GM12891 (cell line): ENCODE measurements at regions not wholly inside any gene's neighbourhood (a gene's known extent, or its start where the extent isn't known, plus 50 kb on each side); places are given as distances from the start of the nearest gene placed in this dataset.
A peak's percentile ranks its signal among the peaks of the same experiment; 100 is the strongest.

ENCODE experiments used
- DNase-seq: peaks from one replicate; pipeline ENCODE4 v3.0.0; 2011; ENCODE audit warnings: low spot score; ENCODE audit not compliant: insufficient read length
- FAIRE-seq: peaks from 2 replicates; lab custom pipeline; 2011; peaks lifted over from hg19 to GRCh38; lab: Jason Lieb, UNC
- PAX5 ChIP-seq: IDR thresholded peaks from 2 replicates; pipeline ENCODE4 v1.6.1; 2011; ENCODE audit warnings: low read length, moderate library complexity, mild to moderate bottlenecking; ENCODE audit not compliant: insufficient read depth, severe bottlenecking
- POLR2A ChIP-seq: IDR thresholded peaks from 2 replicates; pipeline ENCODE4 v1.6.1; 2011; ENCODE audit warnings: low read depth, low read length, control low read depth
- POLR2AphosphoS5 ChIP-seq: IDR thresholded peaks from 2 replicates; pipeline ENCODE4 v1.6.1; 2011; ENCODE audit warnings: low read depth, low read length, control low read depth
- POU2F2 ChIP-seq: IDR thresholded peaks from 2 replicates; pipeline ENCODE4 v1.6.1; 2011; ENCODE audit warnings: low read depth, mild to moderate bottlenecking, control low read depth, low read length, moderate library complexity
- SPI1 ChIP-seq: IDR thresholded peaks from 2 replicates; pipeline ENCODE4 v1.6.1; 2011; ENCODE audit warnings: low read depth, low read length, control low read depth
- TAF1 ChIP-seq: IDR thresholded peaks from 2 replicates; pipeline ENCODE4 v1.6.1; 2011; ENCODE audit warnings: low read depth, low read length, control low read depth

- no peak for TF ChIP-seq TAF1
- TF ChIP-seq PAX5, result no peak
- no peak for TF ChIP-seq POU2F2
- no peak for TF ChIP-seq POLR2AphosphoS5
- TF ChIP-seq SPI1, result no peak
- TF ChIP-seq POLR2A, result no peak
- no peak for FAIRE-seq
- no peak for DNase-seq
Measured at GRCh38 chr11:10993186-10993585, 135.3 kb upstream of the ZBED5 start.

- FAIRE-seq, result no peak
- no peak for DNase-seq
- no peak for TF ChIP-seq POU2F2
- no peak for TF ChIP-seq POLR2AphosphoS5
- no peak for TF ChIP-seq SPI1
Measured at GRCh38 chr11:10991393-10991792, 133.5 kb upstream of the ZBED5 start.

- no peak for DNase-seq
- TF ChIP-seq POU2F2 (no peak), POLR2A (no peak), SPI1 (no peak), PAX5 (no peak), TAF1 (no peak), POLR2AphosphoS5 (no peak)
- no peak for FAIRE-seq
Measured at GRCh38 chr11:10990637-10991193, 132.9 kb upstream of the ZBED5 start.

- FAIRE-seq (no peak), DNase-seq (no peak)
- no peak for TF ChIP-seq POLR2AphosphoS5
- no peak for TF ChIP-seq TAF1
- no peak for TF ChIP-seq PAX5
- no peak for TF ChIP-seq SPI1
- no peak for TF ChIP-seq POU2F2
- no peak for TF ChIP-seq POLR2A
Measured at GRCh38 chr11:10990160-10990559, 132.3 kb upstream of the ZBED5 start.

GRCh38 chr11:10986006-10986405 lies 128.2 kb upstream of the ZBED5 start:
- FAIRE-seq, result no peak

GRCh38 chr11:10984742-10985141 lies 126.9 kb upstream of the ZBED5 start:
- FAIRE-seq (no peak), DNase-seq (no peak)
- TF ChIP-seq TAF1 (no peak), POU2F2 (no peak), SPI1 (no peak), POLR2AphosphoS5 (no peak), POLR2A (no peak), PAX5 (no peak)

More at GRCh38 chr11:10986006-10986405, 128.2 kb upstream of the ZBED5 start:
- no peak for DNase-seq
- TF ChIP-seq PAX5, result no peak
- no peak for TF ChIP-seq POU2F2
- TF ChIP-seq POLR2A, result no peak
- no peak for TF ChIP-seq SPI1
- TF ChIP-seq TAF1, result no peak
- no peak for TF ChIP-seq POLR2AphosphoS5

- DNase-seq (no peak), FAIRE-seq (no peak)
- TF ChIP-seq POLR2A, result no peak
Measured at GRCh38 chr11:10984250-10984649, 126.4 kb upstream of the ZBED5 start.

GRCh38 chr11:10982704-10983510 lies 125.1 kb upstream of the ZBED5 start:
- no peak for FAIRE-seq
- DNase-seq, result no peak

GRCh38 chr11:10979529-10979928 lies 121.7 kb upstream of the ZBED5 start:
- DNase-seq (no peak), FAIRE-seq (no peak)
- peak; percentile 84 for TF ChIP-seq SPI1
- no peak for TF ChIP-seq POU2F2
- no peak for TF ChIP-seq TAF1
- TF ChIP-seq POLR2AphosphoS5, result no peak

More at GRCh38 chr11:10982704-10983510, 125.1 kb upstream of the ZBED5 start:
- TF ChIP-seq TAF1 (no peak), POLR2A (no peak), POU2F2 (no peak)

GRCh38 chr11:10978198-10978597 lies 120.3 kb upstream of the ZBED5 start:
- no peak for TF ChIP-seq POLR2AphosphoS5
- DNase-seq, result no peak
- no peak for FAIRE-seq

GRCh38 chr11:10975287-10975721 lies 117.5 kb upstream of the ZBED5 start:
- no peak for FAIRE-seq
- no peak for DNase-seq
- TF ChIP-seq POLR2A (no peak), POU2F2 (no peak), PAX5 (no peak), TAF1 (no peak), SPI1 (no peak), POLR2AphosphoS5 (no peak)
